Peyer's patch (tissue), 4 donors: ENCODE measurements at regions not wholly inside any gene's neighbourhood (a gene's known extent, or its start where the extent isn't known, plus 50 kb on each side); places are given as distances from the start of the nearest gene placed in this dataset.

Source experiments
- DNase-seq, 3 donors: peaks; one replicate each; pipeline ENCODE4 v3.0.0-alpha.2; 2017 to 2019
- H3K27ac ChIP-seq, 4 donors: fragments of 200-600 bp; sonication (generic); one replicate each; pipeline ENCODE4 v1.5.1; 2016 to 2019
- H3K27me3 ChIP-seq, 2 donors: fragments of 200-600 bp; sonication (generic); one replicate each; pipeline ENCODE4 v1.5.1; 2019
- H3K36me3 ChIP-seq, 3 donors: fragments of 200-600 bp; sonication (generic); one replicate each; pipeline ENCODE4 v1.5.1; 2016 to 2019
- H3K4me1 ChIP-seq, 4 donors: fragments of 200-600 bp; sonication (generic); one replicate each; pipeline ENCODE4 v1.5.1; 2016 to 2019
- H3K4me3 ChIP-seq, 4 donors: fragments of 200-600 bp; sonication (generic); 1 replicate in 3 of 4; 2 replicates in 1 of 4; pipeline ENCODE4 v1.5.1; 2016 to 2019; ENCODE audit warnings: mild to moderate bottlenecking in 1 of 4
- H3K9me3 ChIP-seq, 4 donors: fragments of 200-600 bp; sonication (generic); one replicate each; pipeline ENCODE4 v1.5.1; 2016 to 2019; ENCODE audit warnings: mild to moderate bottlenecking in 1 of 4
- CTCF ChIP-seq, 6 experiments: fragments of 450-650 bp in 4 of 6; fragments of 200-600 bp in 2 of 6; sonication (generic) in 1 of 6; IDR thresholded peaks; one replicate each; pipeline ENCODE4 v1.5.1; 2017 to 2019; ENCODE audit warnings: antibody characterized with exemption in 6 of 6, mild to moderate bottlenecking in 3 of 6, moderate library complexity in 1 of 6
- POLR2A ChIP-seq, 2 donors: fragments of 450-650 bp; IDR thresholded peaks; one replicate each; pipeline ENCODE4 v1.5.1; 2017; ENCODE audit warnings: antibody characterized with exemption in 2 of 2, mild to moderate bottlenecking in 2 of 2, moderate library complexity in 2 of 2

DNA sequence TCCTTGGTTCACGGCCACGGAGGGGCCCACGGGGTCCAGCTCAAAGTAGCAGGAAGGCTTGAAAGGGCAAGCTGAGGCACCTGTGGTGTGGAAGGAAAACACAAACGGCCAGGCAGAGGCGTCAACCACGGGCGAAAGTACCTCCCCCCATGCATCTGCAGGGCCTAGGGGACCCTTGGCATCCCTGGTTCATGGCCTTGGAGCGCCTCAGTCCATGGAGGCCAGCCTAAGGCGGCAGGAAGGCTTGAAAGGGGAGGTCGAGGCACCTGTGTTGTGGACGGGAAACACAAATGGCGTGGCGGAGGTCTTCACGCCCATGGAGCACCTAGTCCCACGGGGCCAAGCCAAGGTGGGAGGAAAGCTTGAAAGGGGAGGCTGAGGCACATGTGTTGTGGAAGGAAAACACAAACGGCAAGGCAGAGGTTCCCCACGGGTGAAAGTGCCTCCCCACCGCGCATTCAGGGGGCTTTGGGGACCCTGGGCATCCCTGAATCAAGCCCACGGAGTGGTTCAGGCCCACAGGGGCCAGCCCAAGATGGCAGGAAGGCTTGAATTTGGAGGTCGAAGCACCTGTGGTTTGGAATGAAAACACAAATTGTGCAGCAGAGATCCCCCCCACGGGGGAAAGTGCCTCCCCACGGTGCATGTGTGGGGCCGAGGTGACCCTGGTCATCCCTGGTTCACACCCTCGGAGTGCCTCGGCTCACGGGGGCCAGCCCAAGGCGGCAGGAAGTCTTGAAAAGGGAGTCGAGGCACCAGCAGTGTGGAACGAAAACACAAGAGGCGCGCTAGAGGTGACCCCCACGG lies 380.8 kb downstream of the ALG10 start:
- peaks cover 0 to 45% (median 22%) of the 10 kb centered on the region in 4 donors for H3K9me3 ChIP-seq
- H3K27ac ChIP-seq = no peak overlapping the region
- H3K4me1 ChIP-seq = no peaks in the 10 kb centered on the region
- H3K4me3 ChIP-seq = no peak overlapping the region
- no peaks in the 10 kb centered on the region for H3K27me3 ChIP-seq
- TF ChIP-seq CTCF (IDR thresholded peaks at IDR 0.05) = no peak
- peak; percentile 8 to 37 (median 24) for DNase-seq
- no peaks in the 10 kb centered on the region for H3K36me3 ChIP-seq

DNA sequence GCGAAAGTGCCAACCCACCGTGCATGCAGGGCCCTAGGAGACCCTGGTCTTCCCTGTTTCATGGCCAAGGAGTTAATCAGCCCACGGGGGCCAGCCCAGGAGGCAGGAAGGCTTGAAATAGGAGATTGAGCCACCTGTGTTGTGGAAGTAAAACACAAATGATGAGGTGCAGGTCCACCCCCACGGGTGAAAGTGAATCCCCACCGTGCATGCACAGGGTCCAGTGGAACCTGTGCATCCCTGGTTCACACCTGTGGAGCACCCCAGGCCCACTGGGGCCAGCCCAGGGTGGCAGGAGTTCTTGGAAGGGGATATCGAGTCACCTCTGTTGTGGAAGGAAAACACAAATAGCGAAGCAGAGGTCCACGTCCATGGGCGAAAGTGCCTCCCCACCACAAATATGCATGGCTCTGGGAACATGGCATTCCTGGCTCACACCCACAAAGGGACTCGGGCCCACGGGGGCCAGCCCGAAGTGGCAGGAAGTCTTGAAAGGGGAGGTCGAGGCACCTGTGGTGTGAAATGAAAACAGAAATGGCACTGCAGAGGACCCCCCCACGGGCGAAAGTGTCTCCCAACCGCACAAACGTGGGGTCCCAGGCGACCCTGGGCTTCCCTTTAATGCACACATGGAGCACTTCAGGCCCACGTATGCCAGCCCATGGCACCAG lies 381.5 kb downstream of the ALG10 start:
- no peak for TF ChIP-seq POLR2A (IDR thresholded peaks at IDR 0.05)
- no peak for TF ChIP-seq CTCF (IDR thresholded peaks at IDR 0.05)
- peaks cover 0 to 43% (median 21%) of the 10 kb centered on the region in 4 donors for H3K9me3 ChIP-seq
- H3K4me1 ChIP-seq = no peaks in the 10 kb centered on the region
- peak; percentile 3 to 39 (median 37) for DNase-seq
- no peak overlapping the region for H3K4me3 ChIP-seq
- no peaks in the 10 kb centered on the region for H3K27me3 ChIP-seq
- no peak overlapping the region for H3K27ac ChIP-seq
- no peaks in the 10 kb centered on the region for H3K36me3 ChIP-seq

DNA sequence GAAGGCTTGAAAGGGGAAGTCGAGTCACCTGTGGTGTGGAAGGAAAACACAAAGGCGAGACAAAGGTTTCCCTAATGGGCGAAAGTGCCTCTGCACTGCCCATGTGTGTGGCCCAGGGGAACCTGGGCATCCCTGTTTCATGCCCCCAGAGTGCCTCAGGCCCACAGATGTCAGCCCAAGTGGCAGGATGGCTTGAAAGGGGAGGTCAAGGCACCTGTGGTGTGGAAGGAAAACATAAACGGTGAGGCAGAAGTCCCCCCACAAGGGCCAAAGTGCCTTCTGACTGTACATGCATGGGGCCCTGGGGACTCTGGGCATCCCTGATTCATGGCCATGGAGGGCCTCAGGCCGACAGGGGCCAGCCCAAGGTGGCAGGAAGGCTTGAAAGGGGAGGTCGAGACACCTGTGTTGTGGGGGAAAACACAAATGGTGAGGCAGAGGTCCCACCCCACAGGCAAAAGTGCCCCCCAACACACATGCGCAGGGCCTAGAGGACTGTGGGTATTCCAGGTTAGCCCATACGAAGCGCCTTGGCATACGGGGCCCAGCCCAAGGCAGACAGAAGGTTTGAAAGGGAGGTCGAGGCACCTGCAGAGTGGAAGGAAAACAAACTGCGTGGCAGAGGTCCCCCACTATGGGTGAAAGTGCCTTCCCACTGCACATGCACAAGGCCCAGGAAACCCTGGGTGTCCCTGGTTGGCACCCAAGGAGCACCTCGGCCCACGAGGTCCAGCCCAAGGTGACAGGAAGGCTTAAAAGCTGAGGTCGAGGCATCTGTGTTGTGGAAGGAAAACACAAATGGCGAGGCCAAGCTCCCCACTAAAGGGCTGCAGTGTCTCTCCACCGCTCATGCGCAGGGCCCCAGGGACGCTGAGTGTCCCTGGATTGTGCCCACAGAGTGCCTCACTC lies 382.3 kb downstream of the ALG10 start:
- H3K27ac ChIP-seq = no peak overlapping the region
- no peak overlapping the region for H3K4me3 ChIP-seq
- DNase-seq = peak; percentile 9 to 27 (median 19)
- TF ChIP-seq POLR2A (IDR thresholded peaks at IDR 0.05) (no peak), CTCF (IDR thresholded peaks at IDR 0.05) (no peak)
- H3K36me3 ChIP-seq = no peaks in the 10 kb centered on the region
- H3K27me3 ChIP-seq = no peaks in the 10 kb centered on the region
- H3K4me1 ChIP-seq = no peaks in the 10 kb centered on the region
- peaks cover 0 to 42% (median 20%) of the 10 kb centered on the region in 4 donors for H3K9me3 ChIP-seq

GRCh38 chr12:34405286-34406227 lies 383.3 kb downstream of the ALG10 start:
- no peaks in the 10 kb centered on the region for H3K36me3 ChIP-seq
- H3K4me1 ChIP-seq = no peaks in the 10 kb centered on the region
- H3K27me3 ChIP-seq = no peaks in the 10 kb centered on the region
- H3K27ac ChIP-seq = no peak overlapping the region
- peaks cover 0 to 47% (median 15%) of the 10 kb centered on the region in 4 donors for H3K9me3 ChIP-seq
- no peak for TF ChIP-seq CTCF (IDR thresholded peaks at IDR 0.05)
- no peak for TF ChIP-seq POLR2A (IDR thresholded peaks at IDR 0.05)
- no peak overlapping the region for H3K4me3 ChIP-seq
- DNase-seq = peak; percentile 5 to 40 (median 19)
